Astrocyte of the cerebellum (primary cell): ENCODE measurements at regions not wholly inside any gene's neighbourhood (a gene's known extent, or its start where the extent isn't known, plus 50 kb on each side); places are given as distances from the start of the nearest gene placed in this dataset.

Experiments
- DNase-seq: peaks from one replicate; pipeline ENCODE4 v3.0.0-alpha.2; 2011; ENCODE audit warnings: low read depth
- H3K4me3 ChIP-seq: 2 replicates; pipeline ENCODE4 v1.5.1; 2011; ENCODE audit warnings: mild to moderate bottlenecking, low read depth, low read length, moderate library complexity
- in situ Hi-C: cut with HindIII; loops from 2 replicates; pipeline ENCODE4 v1.10.0; 2017; ENCODE audit warnings: low sequenced_read_pairs
- TF ChIP-seq, protein P1 (sequence below): IDR thresholded peaks from 2 replicates; pipeline ENCODE4 v1.5.1; 2012; ENCODE audit warnings: low read length, low read depth, moderate library complexity, mild to moderate bottlenecking; ENCODE audit errors: missing control alignments

- TF ChIP-seq, protein P1, sequence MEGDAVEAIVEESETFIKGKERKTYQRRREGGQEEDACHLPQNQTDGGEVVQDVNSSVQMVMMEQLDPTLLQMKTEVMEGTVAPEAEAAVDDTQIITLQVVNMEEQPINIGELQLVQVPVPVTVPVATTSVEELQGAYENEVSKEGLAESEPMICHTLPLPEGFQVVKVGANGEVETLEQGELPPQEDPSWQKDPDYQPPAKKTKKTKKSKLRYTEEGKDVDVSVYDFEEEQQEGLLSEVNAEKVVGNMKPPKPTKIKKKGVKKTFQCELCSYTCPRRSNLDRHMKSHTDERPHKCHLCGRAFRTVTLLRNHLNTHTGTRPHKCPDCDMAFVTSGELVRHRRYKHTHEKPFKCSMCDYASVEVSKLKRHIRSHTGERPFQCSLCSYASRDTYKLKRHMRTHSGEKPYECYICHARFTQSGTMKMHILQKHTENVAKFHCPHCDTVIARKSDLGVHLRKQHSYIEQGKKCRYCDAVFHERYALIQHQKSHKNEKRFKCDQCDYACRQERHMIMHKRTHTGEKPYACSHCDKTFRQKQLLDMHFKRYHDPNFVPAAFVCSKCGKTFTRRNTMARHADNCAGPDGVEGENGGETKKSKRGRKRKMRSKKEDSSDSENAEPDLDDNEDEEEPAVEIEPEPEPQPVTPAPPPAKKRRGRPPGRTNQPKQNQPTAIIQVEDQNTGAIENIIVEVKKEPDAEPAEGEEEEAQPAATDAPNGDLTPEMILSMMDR: no peak
- DNase-seq: no peak
- in situ Hi-C loops: no loop called here
- H3K4me3 ChIP-seq: no peak overlapping the region
Observed at GRCh38 chr3:147755310-147755709, 346.1 kb downstream of the ZIC1 start.

DNA sequence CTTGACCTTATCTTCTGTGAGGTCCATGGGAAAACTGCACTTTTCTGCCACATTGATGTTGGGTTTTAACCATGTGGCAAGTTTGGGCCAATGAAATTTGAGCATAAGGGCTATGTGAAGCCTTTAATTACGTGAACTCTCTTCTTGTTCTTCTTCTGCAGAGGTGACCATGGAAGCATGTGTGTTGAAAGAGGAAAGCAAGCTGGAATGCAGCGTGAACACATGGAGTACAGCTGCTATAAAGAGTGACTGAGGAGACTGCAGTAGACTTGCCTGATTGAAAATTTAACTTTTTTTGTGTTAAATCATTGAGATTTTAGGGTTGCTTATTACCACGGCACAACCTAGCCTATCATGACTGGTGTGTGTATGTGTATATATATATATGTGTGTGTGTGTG lies 347.3 kb downstream of the ZIC1 start:
- H3K4me3 ChIP-seq: no peak overlapping the region
- in situ Hi-C loops: no loop called here
- TF ChIP-seq, protein P1: no peak
- DNase-seq: no peak

DNA sequence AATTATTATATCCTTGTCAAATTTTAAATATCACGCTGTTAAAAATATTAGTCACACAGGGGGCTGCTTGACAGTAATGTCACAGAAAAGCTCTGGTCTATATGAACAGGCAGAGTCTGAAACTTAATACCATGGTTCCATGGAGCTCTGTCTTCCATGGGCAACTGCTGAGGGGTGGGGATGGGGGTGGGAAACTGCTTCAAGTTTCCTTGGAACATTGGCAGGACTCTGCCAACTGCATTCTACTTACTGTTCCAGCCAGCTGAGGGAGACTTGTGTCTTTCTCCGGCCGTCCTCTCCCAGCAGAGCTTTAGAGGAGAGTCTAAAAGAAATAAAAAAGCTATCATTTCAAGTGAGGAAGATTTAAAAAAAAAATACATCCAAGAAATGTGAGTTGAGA lies 348.7 kb downstream of the ZIC1 start:
- no peak overlapping the region for H3K4me3 ChIP-seq
- TF ChIP-seq, protein P1: no peak
- DNase-seq: no peak
- in situ Hi-C loops: no loop called here

DNA sequence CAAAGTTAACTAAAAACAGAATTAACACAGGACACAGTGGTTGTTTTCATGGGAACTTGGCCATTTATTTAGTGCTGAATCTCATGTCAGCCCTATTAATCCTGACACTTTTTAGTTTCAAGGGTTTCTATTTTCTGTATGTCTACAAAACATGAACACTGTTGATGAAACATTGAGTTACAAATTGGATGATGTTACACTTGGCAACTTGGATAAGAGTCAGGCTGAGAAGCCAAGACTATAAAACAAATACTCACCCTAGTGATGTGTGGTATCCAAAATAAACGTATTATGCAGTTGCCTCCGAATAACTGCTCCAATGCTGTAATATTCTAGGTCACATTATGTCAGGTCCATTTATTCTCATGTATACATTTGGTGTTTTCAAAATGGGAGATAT lies 349.6 kb downstream of the ZIC1 start:
- TF ChIP-seq, protein P1: no peak
- peak; percentile 28 for DNase-seq
- in situ Hi-C loops: no loop called here
- no peak overlapping the region for H3K4me3 ChIP-seq

DNA sequence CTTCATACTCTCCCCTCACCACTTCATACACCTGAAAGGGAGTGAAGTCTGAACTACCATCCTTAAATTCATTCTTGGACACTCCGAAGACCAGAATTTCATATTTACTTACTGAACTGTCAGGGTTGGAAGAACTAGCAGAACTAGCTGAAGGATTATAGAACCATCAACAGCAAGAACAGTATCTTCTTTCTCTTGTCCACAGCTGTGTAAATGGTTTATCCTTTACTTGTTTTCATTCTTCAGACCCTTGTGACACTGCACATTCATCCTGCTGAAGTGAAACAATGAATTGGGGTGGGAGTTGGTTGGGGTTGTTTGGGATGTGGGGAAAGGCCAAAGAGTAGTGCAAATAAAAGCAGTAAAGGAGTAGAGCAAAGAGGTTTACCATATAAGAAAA lies 350.9 kb downstream of the ZIC1 start:
- H3K4me3 ChIP-seq: no peak overlapping the region
- in situ Hi-C loops: no loop called here
- TF ChIP-seq, protein P1: no peak
- DNase-seq: no peak

- TF ChIP-seq, protein P1: no peak
- in situ Hi-C loops: no loop called here
- H3K4me3 ChIP-seq: no peak overlapping the region
- DNase-seq: no peak
Observed at GRCh38 chr3:147760941-147761340, 351.8 kb downstream of the ZIC1 start.

DNA sequence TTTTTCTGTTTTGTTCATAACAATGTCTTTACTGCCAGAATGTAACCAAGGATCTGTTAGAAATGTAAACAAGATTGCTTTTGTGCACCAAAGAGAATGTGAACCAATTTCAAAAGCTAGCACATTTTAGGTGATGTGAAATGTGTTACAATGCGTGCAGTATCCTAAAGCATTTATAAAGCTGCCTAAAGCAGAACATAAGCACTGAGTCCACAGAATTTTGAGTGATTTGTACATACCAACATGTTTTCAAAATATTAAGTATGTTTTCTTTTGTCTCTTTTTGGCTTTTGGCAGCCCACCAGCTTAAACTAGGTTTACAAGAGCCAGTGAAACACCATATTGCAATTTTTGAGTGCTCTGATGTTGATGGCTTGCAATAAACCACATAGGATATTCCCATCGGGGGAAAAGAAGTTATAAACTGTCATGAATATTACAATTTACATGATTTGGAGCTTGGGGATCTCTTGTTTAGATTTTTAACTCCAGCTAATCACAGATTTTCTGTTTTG lies 364.0 kb downstream of the ZIC1 start:
- no peak for DNase-seq
- TF ChIP-seq, protein P1: no peak
- in situ Hi-C loops: no loop called here
- H3K4me3 ChIP-seq: no peak overlapping the region
